A673 (cell line): ENCODE measurements at regions not wholly inside any gene's neighbourhood (a gene's known extent, or its start where the extent isn't known, plus 50 kb on each side); places are given as distances from the start of the nearest gene placed in this dataset.

ENCODE experiments used
- BruUV-seq: library from RNA; stranded (reverse); fragments of 400-500 nt; replicated peaks from 2 replicates; lab custom pipeline; 2021; lab: Mats Ljungman, UMichigan
- CTCF ChIA-PET: fragments of 300-600 bp; sonication (Branson Sonifier 250); formaldehyde crosslinking; loops from one replicate; lab custom pipeline; 2022; ENCODE audit warnings: antibody characterized with exemption; lab: Charles Lee
- POLR2A ChIA-PET: fragments of 300-600 bp; sonication (Branson Sonifier 250); formaldehyde crosslinking; loops from one replicate; lab custom pipeline; 2022; ENCODE audit warnings: antibody characterized with exemption; ENCODE audit not compliant: low non-redundant PET; lab: Charles Lee
- DNase-seq: peaks from one replicate; pipeline ENCODE4 v3.0.0-alpha.2; 2015; ENCODE audit warnings: low spot score
- H3K27ac ChIP-seq: fragments of 200-600 bp; sonication (generic); 2 replicates; pipeline ENCODE4 v1.5.1; 2016; ENCODE audit warnings: mixed run types, low read depth, mild to moderate bottlenecking, mixed read lengths, antibody characterized with exemption, low read length; ENCODE audit not compliant: poor library complexity, severe bottlenecking
- H3K27me3 ChIP-seq: fragments of 200-600 bp; sonication (generic); replicated peaks from 2 replicates; pipeline ENCODE4 v1.6.1; 2017; ENCODE audit warnings: mixed run types, low read depth, mild to moderate bottlenecking, mixed read lengths, antibody characterized with exemption, low read length; ENCODE audit not compliant: insufficient read depth, poor library complexity
- H3K36me3 ChIP-seq: fragments of 200-600 bp; sonication (generic); 2 replicates; pipeline ENCODE4 v1.6.1; 2016; ENCODE audit warnings: mixed run types, mild to moderate bottlenecking, mixed read lengths, antibody characterized with exemption, low read length; ENCODE audit not compliant: insufficient read depth, poor library complexity, severe bottlenecking
- H3K4me1 ChIP-seq: fragments of 200-600 bp; sonication (generic); 2 replicates; pipeline ENCODE4 v1.6.1; 2017; ENCODE audit warnings: mixed run types, mild to moderate bottlenecking, mixed read lengths, antibody characterized with exemption, low read length; ENCODE audit not compliant: insufficient read depth, poor library complexity, severe bottlenecking
- H3K4me3 ChIP-seq: fragments of 200-600 bp; sonication (generic); 2 replicates; pipeline ENCODE4 v1.5.1; 2016; ENCODE audit warnings: low read depth, mixed run types, mild to moderate bottlenecking, mixed read lengths, low read length; ENCODE audit not compliant: poor library complexity, severe bottlenecking
- H3K9me3 ChIP-seq: fragments of 200-600 bp; sonication (generic); 2 replicates; pipeline ENCODE4 v1.6.1; 2016; ENCODE audit warnings: mixed run types, low read depth, mild to moderate bottlenecking, mixed read lengths, antibody characterized with exemption, low read length; ENCODE audit not compliant: poor library complexity, severe bottlenecking
- EZH2 ChIP-seq: fragments of 200-600 bp; sonication (generic); IDR thresholded peaks from 2 replicates; pipeline ENCODE4 v1.6.1; 2017; ENCODE audit warnings: borderline replicate concordance, low read depth, mild to moderate bottlenecking, mixed read lengths, antibody characterized with exemption, low read length; ENCODE audit not compliant: poor library complexity, severe bottlenecking
- intact Hi-C: fragments of 100-400 bp; cut with micrococcal nuclease; formaldehyde crosslinking; loops from one replicate; pipeline ENCODE4 v1.10.0; 2022; ENCODE audit not compliant: unreplicated experiment
- TF ChIP-seq, protein P1 (sequence below): fragments of 300-800, 200-600 bp; sonication (generic); conservative IDR thresholded peaks from 2 replicates; pipeline ENCODE4 v1.5.1; 2017; ENCODE audit warnings: low read depth, mild to moderate bottlenecking, antibody characterized with exemption, low read length, moderate library complexity, mixed read lengths

DNA sequence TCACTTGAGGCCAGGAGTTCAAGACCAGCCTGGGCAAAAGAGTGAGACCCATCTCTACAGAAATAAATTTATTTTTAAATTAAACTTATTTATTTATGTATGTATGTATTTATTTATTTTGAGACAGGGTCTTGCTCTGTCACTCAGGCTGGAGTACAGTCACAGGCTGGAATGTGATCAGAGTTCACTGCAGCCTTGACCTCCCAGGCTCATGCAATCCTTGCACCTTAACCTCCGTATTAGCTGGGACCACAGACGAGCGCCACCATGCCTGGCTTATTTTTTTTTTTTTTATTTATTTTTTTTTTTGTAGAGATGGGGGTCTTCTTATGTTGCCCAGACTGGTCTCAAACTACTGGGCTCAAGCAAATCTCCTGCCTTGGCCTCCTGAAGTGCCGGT is 135.2 kb upstream of the HES1 start:
- TF ChIP-seq, protein P1, sequence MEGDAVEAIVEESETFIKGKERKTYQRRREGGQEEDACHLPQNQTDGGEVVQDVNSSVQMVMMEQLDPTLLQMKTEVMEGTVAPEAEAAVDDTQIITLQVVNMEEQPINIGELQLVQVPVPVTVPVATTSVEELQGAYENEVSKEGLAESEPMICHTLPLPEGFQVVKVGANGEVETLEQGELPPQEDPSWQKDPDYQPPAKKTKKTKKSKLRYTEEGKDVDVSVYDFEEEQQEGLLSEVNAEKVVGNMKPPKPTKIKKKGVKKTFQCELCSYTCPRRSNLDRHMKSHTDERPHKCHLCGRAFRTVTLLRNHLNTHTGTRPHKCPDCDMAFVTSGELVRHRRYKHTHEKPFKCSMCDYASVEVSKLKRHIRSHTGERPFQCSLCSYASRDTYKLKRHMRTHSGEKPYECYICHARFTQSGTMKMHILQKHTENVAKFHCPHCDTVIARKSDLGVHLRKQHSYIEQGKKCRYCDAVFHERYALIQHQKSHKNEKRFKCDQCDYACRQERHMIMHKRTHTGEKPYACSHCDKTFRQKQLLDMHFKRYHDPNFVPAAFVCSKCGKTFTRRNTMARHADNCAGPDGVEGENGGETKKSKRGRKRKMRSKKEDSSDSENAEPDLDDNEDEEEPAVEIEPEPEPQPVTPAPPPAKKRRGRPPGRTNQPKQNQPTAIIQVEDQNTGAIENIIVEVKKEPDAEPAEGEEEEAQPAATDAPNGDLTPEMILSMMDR, result no peak
- TF ChIP-seq EZH2, result no peak
- Histone ChIP-seq H3K27me3 (no peaks in the 10 kb centered on the region), H3K9me3 (no peaks in the 10 kb centered on the region), H3K27ac (no peak overlapping the region), H3K4me3 (no peak overlapping the region), H3K4me1 (peaks cover 35% of the 10 kb centered on the region), H3K36me3 (no peaks in the 10 kb centered on the region)
- no peak for DNase-seq
- no TSS peak for BruUV-seq
- POLR2A ChIA-PET, result no interaction called here
- CTCF ChIA-PET, result no interaction called here
- intact Hi-C loops, result loop anchor here (10.0 kb wide), 1 partner anchor 314 kb away; no protein-coding TSS in a partner anchor

DNA sequence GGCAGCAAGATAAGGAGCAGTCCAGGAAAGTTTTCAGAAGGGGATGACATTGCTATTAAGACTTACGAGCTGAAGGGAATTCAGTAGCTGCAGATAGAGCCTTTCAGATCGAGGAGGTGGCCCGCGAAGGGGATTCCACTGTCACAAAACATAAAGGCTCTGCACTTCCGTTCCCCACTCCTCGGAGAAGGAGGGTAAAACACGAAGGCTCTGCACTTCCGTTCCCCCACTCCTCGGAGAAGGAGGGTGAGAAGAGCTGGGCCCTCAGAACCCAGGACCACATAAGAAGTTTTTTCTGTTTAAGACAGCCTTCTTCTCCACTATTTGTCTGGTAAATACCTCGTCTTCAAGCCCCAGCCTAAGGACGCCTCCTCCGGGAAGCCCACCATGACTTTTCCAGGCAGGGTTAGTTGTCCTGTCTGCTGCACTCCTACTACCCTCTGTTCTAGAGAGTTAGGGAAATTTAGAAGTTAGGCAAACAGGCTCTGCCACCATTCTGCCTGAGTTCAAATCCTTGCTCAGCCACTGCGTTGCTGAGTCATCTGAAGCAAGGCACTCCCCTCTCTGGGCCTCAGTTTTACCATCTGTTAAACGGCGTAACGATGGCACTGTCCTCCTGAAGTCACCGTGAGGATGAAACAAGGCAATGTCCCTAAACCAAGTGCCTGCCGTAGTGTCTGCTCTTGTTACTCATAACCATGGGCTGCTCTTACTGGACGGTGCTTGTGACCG is 134.1 kb upstream of the HES1 start:
- H3K9me3 ChIP-seq, result no peaks in the 10 kb centered on the region
- no peak overlapping the region for H3K4me3 ChIP-seq
- no peaks in the 10 kb centered on the region for H3K36me3 ChIP-seq
- CTCF ChIA-PET, result no interaction called here
- H3K4me1 ChIP-seq, result peaks cover 46% of the 10 kb centered on the region
- BruUV-seq, result no TSS peak
- no peaks in the 10 kb centered on the region for H3K27me3 ChIP-seq
- H3K27ac ChIP-seq, result no peak overlapping the region
- POLR2A ChIA-PET, result no interaction called here
- no peak for TF ChIP-seq EZH2
- TF ChIP-seq, protein P1, result no peak
- no peak for DNase-seq
- intact Hi-C loops, result loop anchor here (2.0 to 10.0 kb wide), 2 partner anchors 133 to 313 kb away; no protein-coding TSS in a partner anchor

DNA sequence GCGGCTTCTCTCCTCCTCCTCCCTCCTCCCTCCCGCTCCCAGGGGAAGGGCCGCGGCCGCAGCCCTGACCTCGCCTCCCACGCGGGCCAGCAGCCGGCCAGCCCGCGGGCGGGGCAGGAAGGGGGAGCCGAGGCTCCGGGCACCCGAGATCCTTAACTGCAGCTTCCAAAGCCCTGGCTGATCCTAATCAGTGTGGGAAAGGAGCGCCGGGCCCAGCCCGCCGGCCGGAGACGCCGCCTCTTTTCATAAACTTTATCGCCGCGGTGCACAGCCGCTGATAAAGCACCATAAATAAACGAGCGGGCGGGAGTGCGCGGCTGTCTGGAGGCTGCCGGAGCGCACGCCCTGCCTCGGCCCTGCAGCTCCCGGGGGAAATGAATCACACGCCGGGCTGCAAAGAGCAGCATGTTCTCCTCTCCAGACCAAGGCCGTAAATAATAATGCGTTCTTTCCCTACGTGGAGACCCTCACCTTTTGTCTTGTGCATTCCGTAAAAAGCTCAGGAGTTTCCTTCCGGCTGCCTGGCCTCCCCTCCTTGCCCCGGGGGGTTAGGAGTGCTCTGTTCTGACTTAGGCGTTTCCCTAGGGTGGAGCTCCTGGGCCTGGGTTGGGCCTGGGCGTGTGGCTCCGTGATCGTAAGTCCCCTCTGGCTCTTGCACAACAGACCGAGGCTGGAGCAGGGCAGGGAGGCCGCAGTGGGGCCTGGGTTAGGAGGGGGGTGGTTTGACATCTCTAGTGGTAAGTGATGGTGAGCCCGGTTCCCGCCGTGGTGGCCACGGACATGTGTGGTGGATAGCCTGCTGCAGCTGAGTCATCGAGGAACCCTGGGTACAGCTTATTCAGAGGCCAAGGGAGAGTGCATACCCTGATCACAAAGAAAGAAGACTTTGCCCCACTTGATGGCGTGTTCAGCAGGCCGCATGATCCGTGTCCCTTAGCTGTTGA is 132.6 kb upstream of the HES1 start:
- intact Hi-C loops, result loop anchor here (1.0 to 10.0 kb wide), 3 partner anchors 105 to 311 kb away; no protein-coding TSS in a partner anchor
- Histone ChIP-seq H3K27me3 (no peaks in the 10 kb centered on the region), H3K27ac (peak overlapping the region; percentile 80), H3K9me3 (no peaks in the 10 kb centered on the region), H3K4me1 (peaks cover 54% of the 10 kb centered on the region), H3K4me3 (peak overlapping the region; percentile 46), H3K36me3 (no peaks in the 10 kb centered on the region)
- BruUV-seq, result TSS peak; percentile 32
- DNase-seq, result peak; percentile 91
- TF ChIP-seq, protein P1, result no peak
- no peak for TF ChIP-seq EZH2
- ChIA-PET POLR2A (interaction anchor here (0.6 kb wide), 1 partner anchor 1919 kb away, joined by 3 read pairs; no protein-coding TSS in a partner anchor), CTCF (no interaction called here)
